ENCODE measurements at regions not wholly inside any gene's neighbourhood (a gene's known extent, or its start where the extent isn't known, plus 50 kb on each side); places are given as distances from the start of the nearest gene placed in this dataset.

DNA sequence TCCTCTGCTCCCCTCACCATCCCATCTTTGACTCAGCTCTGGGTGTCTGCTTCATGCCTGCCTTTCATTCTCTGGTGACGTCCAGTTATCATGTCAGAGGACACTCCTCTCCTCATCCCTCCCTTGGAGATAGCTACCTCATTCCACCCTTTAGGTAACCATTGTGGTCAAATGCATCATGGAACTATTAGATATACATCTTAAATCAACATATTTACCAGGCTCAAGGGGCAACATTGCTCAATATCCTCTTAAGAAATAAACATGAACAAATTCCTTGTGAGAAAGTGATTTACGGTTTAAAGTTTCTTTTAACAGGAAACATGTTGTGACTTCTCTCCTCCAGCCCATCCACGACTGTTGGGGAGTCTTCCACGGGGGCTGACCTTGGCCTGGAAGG lies 511.6 kb upstream of the IGFBP3 start:
- TF ChIP-seq, protein P1, sequence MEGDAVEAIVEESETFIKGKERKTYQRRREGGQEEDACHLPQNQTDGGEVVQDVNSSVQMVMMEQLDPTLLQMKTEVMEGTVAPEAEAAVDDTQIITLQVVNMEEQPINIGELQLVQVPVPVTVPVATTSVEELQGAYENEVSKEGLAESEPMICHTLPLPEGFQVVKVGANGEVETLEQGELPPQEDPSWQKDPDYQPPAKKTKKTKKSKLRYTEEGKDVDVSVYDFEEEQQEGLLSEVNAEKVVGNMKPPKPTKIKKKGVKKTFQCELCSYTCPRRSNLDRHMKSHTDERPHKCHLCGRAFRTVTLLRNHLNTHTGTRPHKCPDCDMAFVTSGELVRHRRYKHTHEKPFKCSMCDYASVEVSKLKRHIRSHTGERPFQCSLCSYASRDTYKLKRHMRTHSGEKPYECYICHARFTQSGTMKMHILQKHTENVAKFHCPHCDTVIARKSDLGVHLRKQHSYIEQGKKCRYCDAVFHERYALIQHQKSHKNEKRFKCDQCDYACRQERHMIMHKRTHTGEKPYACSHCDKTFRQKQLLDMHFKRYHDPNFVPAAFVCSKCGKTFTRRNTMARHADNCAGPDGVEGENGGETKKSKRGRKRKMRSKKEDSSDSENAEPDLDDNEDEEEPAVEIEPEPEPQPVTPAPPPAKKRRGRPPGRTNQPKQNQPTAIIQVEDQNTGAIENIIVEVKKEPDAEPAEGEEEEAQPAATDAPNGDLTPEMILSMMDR (IDR thresholded peaks at IDR 0.05), result no peak
- TF ChIP-seq POLR2A (IDR thresholded peaks at IDR 0.05), result no peak
